Fibroblast of lung (primary cell): ENCODE measurements at regions not wholly inside any gene's neighbourhood (a gene's known extent, or its start where the extent isn't known, plus 50 kb on each side); places are given as distances from the start of the nearest gene placed in this dataset.

Source experiments
- DNase-seq, 2 donors: peaks; one replicate each; pipeline versions ENCODE4 v3.0.0 to v3.0.0-alpha.2; 2010; ENCODE audit warnings: low read depth in 2 of 2
- H2AFZ ChIP-seq: 2 replicates; pipeline ENCODE4 v1.5.1; 2012; ENCODE audit warnings: low read length, control low read depth, inconsistent platforms
- H3K27ac ChIP-seq: 2 replicates; pipeline ENCODE4 v1.5.1; 2011; ENCODE audit warnings: low read length, control low read depth; ENCODE audit not compliant: insufficient read depth
- H3K27me3 ChIP-seq: 2 replicates; pipeline ENCODE4 v1.5.1; 2011; ENCODE audit warnings: mild to moderate bottlenecking, low read length; ENCODE audit not compliant: control insufficient read depth, insufficient read depth
- H3K36me3 ChIP-seq: 2 replicates; pipeline ENCODE4 v1.5.1; 2011; ENCODE audit warnings: low read length; ENCODE audit not compliant: control insufficient read depth, insufficient read depth
- H3K4me1 ChIP-seq: 2 replicates; pipeline ENCODE4 v1.5.1; 2011; ENCODE audit warnings: low read length; ENCODE audit not compliant: control insufficient read depth, insufficient read depth; ENCODE audit errors: extremely low read depth
- H3K4me2 ChIP-seq: 2 replicates; pipeline ENCODE4 v1.5.1; 2011; ENCODE audit warnings: low read length, control low read depth; ENCODE audit not compliant: insufficient read depth; ENCODE audit errors: extremely low read depth
- H3K4me3 ChIP-seq, 4 experiments: fragments of 200-600 bp in 1 of 4; sonication (generic) in 1 of 4; replicated peaks in 1 of 4; 2 replicates each; pipeline ENCODE4 v1.5.1; 2011 to 2016; ENCODE audit warnings: low read length in 4 of 4, low read depth in 3 of 4, mild to moderate bottlenecking in 3 of 4, control low read depth in 2 of 4, inconsistent platforms in 1 of 4, mixed read lengths in 1 of 4; ENCODE audit not compliant: insufficient read depth in 1 of 4; ENCODE audit errors: control extremely low read depth in 1 of 4
- H3K79me2 ChIP-seq: 2 replicates; pipeline ENCODE4 v1.5.1; 2012; ENCODE audit warnings: mild to moderate bottlenecking, low read length, inconsistent platforms; ENCODE audit not compliant: control insufficient read depth, insufficient read depth
- H3K9ac ChIP-seq: 2 replicates; pipeline ENCODE4 v1.5.1; 2011; ENCODE audit warnings: mild to moderate bottlenecking, low read length, control low read depth; ENCODE audit not compliant: insufficient read depth
- H3K9me3 ChIP-seq: 2 replicates; pipeline ENCODE4 v1.5.1; 2012; ENCODE audit warnings: low read depth, low read length; ENCODE audit not compliant: control insufficient read depth, insufficient read depth
- H4K20me1 ChIP-seq: 2 replicates; pipeline ENCODE4 v1.5.1; 2011; ENCODE audit warnings: low read length; ENCODE audit not compliant: control insufficient read depth, insufficient read depth; ENCODE audit errors: extremely low read depth
- CTCF ChIP-seq, 2 donors: IDR thresholded peaks in 1 of 2; conservative IDR thresholded peaks in 1 of 2; 1 replicate in 1 of 2; 2 replicates in 1 of 2; pipeline ENCODE4 v1.5.1; 2011 to 2012; ENCODE audit warnings: low read length in 2 of 2, control low read depth in 1 of 2, inconsistent platforms in 1 of 2, low read depth in 1 of 2, mild to moderate bottlenecking in 1 of 2
- EZH2 ChIP-seq: IDR thresholded peaks from 2 replicates; pipeline ENCODE4 v1.5.1; 2012; ENCODE audit warnings: low read length, control low read depth, mild to moderate bottlenecking; ENCODE audit errors: missing control alignments

- no peak overlapping the region for H2AFZ ChIP-seq
- no peaks in the 10 kb centered on the region for H3K4me1 ChIP-seq
- H3K4me3 ChIP-seq: no peak overlapping the region
- H4K20me1 ChIP-seq: no peaks in the 10 kb centered on the region
- H3K27me3 ChIP-seq: no peaks in the 10 kb centered on the region
- H3K9me3 ChIP-seq: no peaks in the 10 kb centered on the region
- H3K27ac ChIP-seq: no peak overlapping the region
- H3K4me2 ChIP-seq: no peak overlapping the region
- no peak overlapping the region for H3K9ac ChIP-seq
- TF ChIP-seq EZH2 (no peak), CTCF (conservative IDR thresholded peaks at IDR 0.05 in 1 of 2, IDR thresholded peaks at IDR 0.05 in 1 of 2; ENCODE audit: low read depth in 1 of 2, low read length in 2 of 2) (no peak)
- no peaks in the 10 kb centered on the region for H3K79me2 ChIP-seq
- H3K36me3 ChIP-seq: no peaks in the 10 kb centered on the region
- no peak for DNase-seq
Observed at GRCh38 chr13:53197424-53197823, 168.8 kb downstream of the OLFM4 start.

- Histone ChIP-seq H3K4me1 (no peaks in the 10 kb centered on the region), H3K9me3 (no peaks in the 10 kb centered on the region), H3K27ac (no peak overlapping the region), H3K4me2 (no peak overlapping the region), H4K20me1 (no peaks in the 10 kb centered on the region), H3K36me3 (no peaks in the 10 kb centered on the region), H3K4me3 (no peak overlapping the region), H2AFZ (no peak overlapping the region), H3K9ac (no peak overlapping the region), H3K27me3 (no peaks in the 10 kb centered on the region), H3K79me2 (no peaks in the 10 kb centered on the region)
- TF ChIP-seq CTCF (conservative IDR thresholded peaks at IDR 0.05 in 1 of 2, IDR thresholded peaks at IDR 0.05 in 1 of 2; ENCODE audit: low read depth in 1 of 2, low read length in 2 of 2) (no peak), EZH2 (no peak)
- DNase-seq: no peak
Observed at GRCh38 chr13:53198017-53198416, 169.4 kb downstream of the OLFM4 start.

GRCh38 chr13:53198736-53199135, 170.1 kb downstream of the OLFM4 start:
- Histone ChIP-seq H3K36me3 (no peaks in the 10 kb centered on the region), H3K9ac (no peak overlapping the region), H3K27ac (no peak overlapping the region), H2AFZ (no peak overlapping the region), H3K4me1 (no peaks in the 10 kb centered on the region), H3K9me3 (no peaks in the 10 kb centered on the region), H4K20me1 (no peaks in the 10 kb centered on the region), H3K79me2 (no peaks in the 10 kb centered on the region), H3K4me3 (no peak overlapping the region), H3K27me3 (no peaks in the 10 kb centered on the region), H3K4me2 (no peak overlapping the region)
- no peak for DNase-seq
- TF ChIP-seq CTCF (conservative IDR thresholded peaks at IDR 0.05 in 1 of 2, IDR thresholded peaks at IDR 0.05 in 1 of 2; ENCODE audit: low read depth in 1 of 2, low read length in 2 of 2): no peak
- TF ChIP-seq EZH2: no peak
